ENCODE measurements at regions not wholly inside any gene's neighbourhood (a gene's known extent, or its start where the extent isn't known, plus 50 kb on each side); places are given as distances from the start of the nearest gene placed in this dataset.
A peak's percentile ranks its signal among the peaks of the same experiment; 100 is the strongest.
"Not testable (repeated sequence)": the region's sequence is repeated elsewhere in the genome, so short reads cannot be mapped to it uniquely, and the experiment has no call there.

GRCh38 chr9:135277219-135278201, 190.0 kb downstream of the OLFM1 start:
- DNase-seq = peak in 1 of 2 donors; percentile 35

DNA sequence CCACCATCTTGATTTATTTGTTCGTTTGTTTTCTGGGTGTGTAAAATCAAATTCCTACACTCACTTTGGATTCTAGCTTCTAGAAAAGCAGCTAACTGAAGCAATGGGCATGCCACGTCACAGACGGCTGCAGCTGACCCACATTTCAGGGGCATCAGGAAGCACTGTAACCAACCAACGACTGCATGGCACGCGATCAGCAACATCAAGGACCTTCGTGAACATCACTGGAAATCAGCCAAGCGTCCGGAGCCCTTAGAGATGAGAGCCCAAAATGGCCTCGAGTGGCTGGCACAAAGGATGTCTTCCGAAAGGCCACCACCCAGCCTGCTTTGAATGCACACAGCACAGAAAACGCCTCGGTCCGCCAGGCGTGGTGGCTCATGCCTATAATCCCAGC, 191.1 kb downstream of the OLFM1 start:
- no peak for DNase-seq

DNA sequence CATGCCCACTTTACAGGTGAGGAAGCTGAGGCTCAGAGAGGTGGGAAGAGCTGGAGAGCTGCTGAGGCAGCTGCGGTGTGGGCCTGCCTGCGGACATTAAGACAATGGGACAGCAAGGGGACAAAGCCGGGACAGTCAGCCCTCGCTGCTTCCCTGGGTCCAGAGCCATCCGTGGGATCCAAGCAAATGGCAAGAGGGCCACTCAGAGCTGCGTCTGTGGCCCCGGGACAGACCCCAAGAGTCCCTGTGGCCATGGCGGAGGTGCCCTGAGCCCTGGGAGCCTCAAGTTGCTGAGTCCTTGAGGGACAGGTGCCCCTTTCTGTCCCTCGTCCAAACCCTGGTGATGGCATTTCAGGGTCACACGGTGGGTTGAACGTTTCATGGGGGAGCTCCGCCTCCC, 191.9 kb downstream of the OLFM1 start:
- DNase-seq = no peak

DNA sequence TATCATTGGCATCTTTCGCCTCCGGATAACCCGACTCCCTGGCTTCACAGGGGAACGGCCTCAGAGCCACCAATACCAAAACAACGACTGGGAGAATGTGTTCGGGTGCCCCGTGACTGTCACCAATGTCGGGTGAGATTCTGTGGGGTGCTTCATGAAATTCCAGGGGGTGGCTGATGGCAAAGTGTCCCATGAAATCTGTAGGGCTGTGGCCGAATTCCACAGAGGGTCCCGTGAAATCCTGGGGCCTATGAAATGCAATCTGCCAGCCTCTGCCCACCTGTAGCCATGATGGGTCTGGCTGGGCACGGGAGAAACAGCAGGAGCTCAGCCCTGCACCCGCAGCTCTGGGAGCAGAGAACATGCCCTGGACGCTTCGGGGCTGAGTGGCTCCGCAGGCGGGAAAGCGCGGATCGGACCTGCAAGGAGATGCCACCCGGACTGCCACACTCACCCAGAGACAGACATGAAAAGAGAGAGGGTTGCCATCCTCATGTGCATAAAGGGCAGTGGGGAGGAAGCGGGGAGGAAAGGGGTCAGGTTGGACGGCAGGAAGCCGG, 192.4 kb downstream of the OLFM1 start:
- DNase-seq = no peak

GRCh38 chr9:135280666-135281065, 193.2 kb downstream of the OLFM1 start:
- no peak for DNase-seq

GRCh38 chr9:135281151-135281550, 193.7 kb downstream of the OLFM1 start:
- no peak for DNase-seq

- peak in 1 of 2 donors; percentile 41 for DNase-seq
Measured at GRCh38 chr9:135281791-135282737, 194.6 kb downstream of the OLFM1 start.

DNA sequence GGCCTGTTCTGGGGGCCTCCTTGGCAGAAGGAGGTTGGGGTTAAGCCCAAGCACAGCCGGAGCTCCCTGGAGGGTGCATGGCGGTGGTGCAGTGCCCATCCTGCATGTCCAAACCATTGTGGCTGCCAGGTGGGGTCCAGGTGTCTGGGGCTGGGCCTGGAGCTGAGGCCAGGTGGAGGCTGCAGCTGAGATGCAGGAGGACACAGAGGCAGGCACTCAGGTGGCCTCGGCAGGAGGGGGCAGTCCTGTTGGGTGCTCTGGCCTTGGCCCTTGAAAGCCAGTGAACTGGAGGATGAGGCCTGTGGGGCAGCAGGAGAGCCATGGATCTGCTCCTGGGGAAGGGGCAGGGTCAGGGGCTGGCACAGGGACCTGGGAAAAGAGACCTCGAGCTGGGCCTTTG, 195.3 kb downstream of the OLFM1 start:
- DNase-seq = no peak

DNA sequence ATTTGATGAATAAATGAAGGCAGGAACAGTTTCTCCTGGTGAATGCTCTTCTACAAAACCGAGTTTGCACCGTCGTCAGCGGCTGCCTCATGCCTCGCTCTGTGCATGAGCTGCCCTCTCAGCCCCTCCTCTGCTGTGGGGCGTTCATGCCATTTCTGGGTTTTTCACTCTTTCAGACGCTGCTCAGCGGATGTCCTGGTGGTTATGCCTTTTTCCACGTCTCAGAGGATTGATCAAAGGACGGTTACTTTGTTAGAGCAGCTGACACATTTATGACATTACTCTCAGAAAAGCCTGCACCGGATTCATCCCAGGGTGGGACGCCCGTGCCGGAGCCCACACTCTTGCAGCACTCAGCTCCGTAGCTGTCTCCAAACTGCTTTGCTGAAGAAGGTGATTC, 195.9 kb upstream of the PPP1R26 start:
- DNase-seq = no peak

GRCh38 chr9:135284386-135285134, 195.0 kb upstream of the PPP1R26 start:
- DNase-seq = no peak

- not testable (repeated sequence) for DNase-seq
Measured at GRCh38 chr9:135286187-135286925, 193.2 kb upstream of the PPP1R26 start.

DNA sequence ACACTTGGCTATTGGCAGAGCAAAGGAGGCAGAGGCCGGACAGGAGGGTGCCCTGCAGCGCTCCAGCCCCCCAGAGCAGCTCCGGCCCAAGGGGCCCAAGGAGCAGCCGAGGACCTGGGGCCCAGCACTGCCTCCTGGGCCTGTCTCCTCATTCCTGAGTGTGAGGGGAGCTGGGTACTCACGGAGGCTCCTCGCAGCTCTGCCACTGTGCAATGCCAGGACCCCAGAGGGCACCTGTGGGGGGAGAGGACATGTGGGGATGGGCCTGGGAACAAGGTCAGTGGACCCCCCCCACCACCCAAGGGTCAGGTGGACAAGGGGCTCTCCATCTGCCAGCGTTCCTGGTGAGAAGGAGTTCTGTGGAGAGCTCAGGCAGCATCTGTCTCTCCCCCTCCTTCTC, 192.6 kb upstream of the PPP1R26 start:
- no peak for DNase-seq

DNA sequence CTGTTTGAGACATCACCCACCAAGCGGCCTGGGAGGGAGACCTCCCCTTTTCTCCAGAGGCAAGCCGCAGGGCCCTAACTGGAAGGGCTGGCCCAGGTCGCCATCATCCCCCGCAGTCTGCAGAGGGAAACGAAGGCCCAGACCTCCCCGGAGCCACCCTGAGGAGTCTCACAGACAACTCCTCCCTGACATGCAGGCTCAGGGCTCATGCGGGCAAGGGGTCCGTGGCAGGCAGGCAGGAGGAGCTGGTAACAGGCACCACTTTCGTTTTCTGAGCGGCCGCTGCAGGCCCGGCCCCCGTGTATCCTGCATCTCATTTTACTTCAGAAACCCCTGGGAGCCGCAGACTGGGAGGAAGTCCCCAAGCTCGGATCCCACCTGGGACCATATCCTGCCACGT, 192.0 kb upstream of the PPP1R26 start:
- DNase-seq = no peak

DNA sequence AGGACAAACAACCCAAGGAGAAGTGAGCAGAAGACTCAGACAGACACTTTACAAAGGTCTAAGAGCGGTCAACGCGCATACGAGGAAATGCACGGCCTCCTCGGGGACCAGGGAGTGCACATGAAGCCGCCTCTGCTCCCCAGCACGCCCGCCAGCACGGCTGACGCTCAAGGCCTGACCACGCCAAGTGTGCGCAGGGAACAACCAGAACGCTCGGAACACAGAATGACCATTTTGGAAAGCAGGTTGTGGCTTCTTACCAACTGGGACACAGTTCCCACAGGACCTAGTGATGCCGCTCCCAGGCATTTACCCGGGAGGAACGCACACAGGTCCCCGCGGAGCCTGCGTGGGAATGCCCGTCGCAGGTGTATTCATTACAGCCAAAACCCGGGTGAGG, 191.5 kb upstream of the PPP1R26 start:
- no peak for DNase-seq

- DNase-seq = no peak
Measured at GRCh38 chr9:135289081-135289491, 190.5 kb upstream of the PPP1R26 start.

DNA sequence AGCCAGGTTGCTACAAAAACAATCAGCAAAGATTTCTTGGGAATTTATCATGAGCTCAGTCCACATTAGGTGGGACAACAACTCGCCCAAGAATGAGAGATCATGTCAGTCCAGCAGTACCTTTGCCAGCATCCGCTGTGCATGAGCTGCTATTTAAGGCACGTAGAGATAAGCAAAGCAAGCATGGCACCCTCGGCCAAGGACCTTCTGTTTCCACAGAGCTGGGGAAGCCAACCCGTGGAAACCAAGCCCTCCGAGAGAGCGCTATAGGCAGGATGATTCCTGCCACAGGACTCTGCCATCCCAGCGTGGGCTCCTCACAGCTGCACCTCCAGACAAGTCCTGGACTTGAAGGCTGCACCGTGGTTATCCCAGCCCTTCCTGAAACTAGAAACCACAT, 189.5 kb upstream of the PPP1R26 start:
- DNase-seq = no peak

- no peak for DNase-seq
Measured at GRCh38 chr9:135290566-135290965, 189.0 kb upstream of the PPP1R26 start.

- DNase-seq = no peak
Measured at GRCh38 chr9:135291165-135291564, 188.4 kb upstream of the PPP1R26 start.

DNA sequence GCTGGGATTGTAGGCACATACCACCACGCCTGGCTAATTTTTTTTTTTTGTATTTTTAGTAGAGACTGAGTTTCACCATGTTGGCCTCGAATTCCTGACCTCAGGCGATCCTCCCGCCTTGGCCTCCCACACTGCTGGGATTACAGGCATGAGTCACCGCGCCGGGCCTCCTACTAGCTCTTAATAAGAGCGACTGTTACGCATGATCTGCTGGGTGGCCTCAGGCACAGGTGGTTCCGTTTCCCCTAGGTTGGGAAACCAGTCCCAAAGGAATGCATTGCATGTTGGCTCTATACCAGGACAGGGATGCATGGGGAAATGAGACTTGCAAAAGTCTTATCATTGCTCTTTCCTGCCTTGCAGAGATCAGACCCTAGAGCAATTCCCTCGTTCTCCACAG, 184.7 kb upstream of the PPP1R26 start:
- DNase-seq = no peak

GRCh38 chr9:135295551-135296300, 183.9 kb upstream of the PPP1R26 start:
- no peak for DNase-seq
